Endothelial cell (in vitro differentiated cells): ENCODE measurements at regions not wholly inside any gene's neighbourhood (a gene's known extent, or its start where the extent isn't known, plus 50 kb on each side); places are given as distances from the start of the nearest gene placed in this dataset.

ENCODE experiments used
- DNase-seq: peaks from one replicate; pipeline ENCODE4 v3.0.0; 2021; ENCODE audit warnings: low spot score
- H3K27ac Mint-ChIP-seq: one replicate; pipeline ENCODE4 v1.8.0; 2021; ENCODE audit warnings: mixed read lengths, inconsistent platforms; ENCODE audit not compliant: unreplicated experiment
- H3K27me3 Mint-ChIP-seq: one replicate; pipeline ENCODE4 v1.8.0; 2021; ENCODE audit warnings: mild to moderate bottlenecking, moderate library complexity, mixed read lengths, inconsistent platforms; ENCODE audit not compliant: unreplicated experiment
- H3K36me3 Mint-ChIP-seq: one replicate; pipeline ENCODE4 v1.8.0; 2021; ENCODE audit warnings: mild to moderate bottlenecking, low read depth, mixed read lengths, inconsistent platforms; ENCODE audit not compliant: unreplicated experiment
- H3K4me1 Mint-ChIP-seq: one replicate; pipeline ENCODE4 v1.8.0; 2021; ENCODE audit warnings: mild to moderate bottlenecking, mixed read lengths, inconsistent platforms; ENCODE audit not compliant: unreplicated experiment
- H3K4me3 Mint-ChIP-seq: one replicate; pipeline ENCODE4 v1.8.0; 2021; ENCODE audit warnings: mild to moderate bottlenecking, mixed read lengths, inconsistent platforms; ENCODE audit not compliant: unreplicated experiment
- H3K9me3 Mint-ChIP-seq: one replicate; pipeline ENCODE4 v1.8.0; 2021; ENCODE audit warnings: mixed read lengths, inconsistent platforms; ENCODE audit not compliant: unreplicated experiment
- TF ChIP-seq, protein P1 (sequence below): fragments of 200-600 bp; sonication (generic); IDR thresholded peaks from one replicate; pipeline ENCODE4 v1.5.0; 2021; ENCODE audit warnings: antibody characterized with exemption; ENCODE audit not compliant: unreplicated experiment

DNA sequence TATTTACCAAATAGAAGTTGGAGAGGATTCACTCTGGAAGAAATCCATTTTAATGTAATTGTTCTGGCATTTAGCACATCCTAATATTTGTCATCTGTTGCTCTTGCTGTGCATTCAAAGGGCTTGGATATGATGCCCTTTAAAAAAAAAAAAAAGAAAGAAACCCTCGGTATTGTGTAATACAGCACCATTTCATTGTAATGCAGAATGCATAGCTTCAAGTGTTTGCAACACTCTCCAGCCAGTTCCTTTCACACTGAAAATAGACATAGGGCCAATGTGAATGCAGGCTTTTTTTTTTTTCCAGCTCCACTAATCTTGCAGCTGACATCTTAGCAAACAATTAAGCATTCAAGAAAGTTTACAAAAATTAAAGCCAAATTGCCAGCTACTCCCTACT lies 197.4 kb upstream of the POU3F2 start:
- Mint-ChIP-seq H3K36me3 (no peaks in the 10 kb centered on the region), H3K27me3 (no peaks in the 10 kb centered on the region), H3K4me1 (no peaks in the 10 kb centered on the region), H3K27ac (no peak overlapping the region), H3K9me3 (no peaks in the 10 kb centered on the region), H3K4me3 (no peak overlapping the region)
- TF ChIP-seq, protein P1, sequence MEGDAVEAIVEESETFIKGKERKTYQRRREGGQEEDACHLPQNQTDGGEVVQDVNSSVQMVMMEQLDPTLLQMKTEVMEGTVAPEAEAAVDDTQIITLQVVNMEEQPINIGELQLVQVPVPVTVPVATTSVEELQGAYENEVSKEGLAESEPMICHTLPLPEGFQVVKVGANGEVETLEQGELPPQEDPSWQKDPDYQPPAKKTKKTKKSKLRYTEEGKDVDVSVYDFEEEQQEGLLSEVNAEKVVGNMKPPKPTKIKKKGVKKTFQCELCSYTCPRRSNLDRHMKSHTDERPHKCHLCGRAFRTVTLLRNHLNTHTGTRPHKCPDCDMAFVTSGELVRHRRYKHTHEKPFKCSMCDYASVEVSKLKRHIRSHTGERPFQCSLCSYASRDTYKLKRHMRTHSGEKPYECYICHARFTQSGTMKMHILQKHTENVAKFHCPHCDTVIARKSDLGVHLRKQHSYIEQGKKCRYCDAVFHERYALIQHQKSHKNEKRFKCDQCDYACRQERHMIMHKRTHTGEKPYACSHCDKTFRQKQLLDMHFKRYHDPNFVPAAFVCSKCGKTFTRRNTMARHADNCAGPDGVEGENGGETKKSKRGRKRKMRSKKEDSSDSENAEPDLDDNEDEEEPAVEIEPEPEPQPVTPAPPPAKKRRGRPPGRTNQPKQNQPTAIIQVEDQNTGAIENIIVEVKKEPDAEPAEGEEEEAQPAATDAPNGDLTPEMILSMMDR: no peak
- DNase-seq: no peak

DNA sequence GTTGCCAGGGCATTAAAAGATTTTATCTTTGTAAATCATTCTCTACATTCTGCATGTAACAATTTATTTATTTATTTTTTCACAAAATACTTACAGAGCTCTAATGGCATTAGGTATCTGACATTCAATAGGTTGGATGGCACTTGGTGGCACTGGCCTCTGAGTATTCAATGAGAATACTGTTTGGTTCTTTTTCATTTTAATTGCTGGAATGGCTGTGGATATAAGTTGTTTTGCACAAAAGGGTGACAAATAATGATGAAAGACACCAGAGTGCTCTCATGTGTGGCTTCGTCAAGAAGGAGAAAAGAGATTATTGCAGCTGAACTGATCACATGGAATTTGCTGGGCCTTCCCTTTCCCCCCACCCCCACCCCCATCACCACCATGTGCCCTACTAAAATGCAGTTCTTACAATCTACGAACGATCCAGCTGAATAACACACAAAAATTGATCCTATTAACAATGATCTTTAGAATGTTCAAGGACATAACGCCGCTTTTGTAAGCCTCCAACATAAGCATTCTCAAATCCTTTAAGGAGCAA lies 195.2 kb upstream of the POU3F2 start:
- TF ChIP-seq, protein P1: no peak
- no peak overlapping the region for H3K27ac Mint-ChIP-seq
- H3K4me3 Mint-ChIP-seq: no peak overlapping the region
- DNase-seq: no peak
- H3K27me3 Mint-ChIP-seq: no peaks in the 10 kb centered on the region
- H3K9me3 Mint-ChIP-seq: no peaks in the 10 kb centered on the region
- H3K36me3 Mint-ChIP-seq: no peaks in the 10 kb centered on the region
- H3K4me1 Mint-ChIP-seq: no peaks in the 10 kb centered on the region

DNA sequence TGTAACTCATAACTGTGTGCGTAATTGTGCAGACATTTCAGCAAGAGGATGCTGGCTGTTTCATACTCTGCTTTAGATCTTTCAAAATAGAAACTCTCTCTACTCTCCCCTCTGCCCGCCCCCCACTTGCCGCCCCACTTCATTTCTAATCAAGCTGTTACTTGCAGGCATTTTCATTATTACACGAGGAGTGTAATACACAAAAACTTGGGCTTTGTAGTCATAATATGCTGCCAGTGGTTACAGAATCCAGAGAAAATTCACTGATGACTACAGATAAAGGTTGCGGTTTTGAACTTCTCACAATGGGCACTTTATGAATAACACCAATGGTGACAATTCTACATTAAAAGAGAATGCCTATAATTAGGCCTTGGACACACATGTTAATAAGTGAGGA lies 194.0 kb upstream of the POU3F2 start:
- H3K36me3 Mint-ChIP-seq: no peaks in the 10 kb centered on the region
- no peaks in the 10 kb centered on the region for H3K9me3 Mint-ChIP-seq
- no peak overlapping the region for H3K4me3 Mint-ChIP-seq
- TF ChIP-seq, protein P1: no peak
- H3K27me3 Mint-ChIP-seq: no peaks in the 10 kb centered on the region
- no peak overlapping the region for H3K27ac Mint-ChIP-seq
- peaks cover 3% of the 10 kb centered on the region for H3K4me1 Mint-ChIP-seq
- DNase-seq: no peak

DNA sequence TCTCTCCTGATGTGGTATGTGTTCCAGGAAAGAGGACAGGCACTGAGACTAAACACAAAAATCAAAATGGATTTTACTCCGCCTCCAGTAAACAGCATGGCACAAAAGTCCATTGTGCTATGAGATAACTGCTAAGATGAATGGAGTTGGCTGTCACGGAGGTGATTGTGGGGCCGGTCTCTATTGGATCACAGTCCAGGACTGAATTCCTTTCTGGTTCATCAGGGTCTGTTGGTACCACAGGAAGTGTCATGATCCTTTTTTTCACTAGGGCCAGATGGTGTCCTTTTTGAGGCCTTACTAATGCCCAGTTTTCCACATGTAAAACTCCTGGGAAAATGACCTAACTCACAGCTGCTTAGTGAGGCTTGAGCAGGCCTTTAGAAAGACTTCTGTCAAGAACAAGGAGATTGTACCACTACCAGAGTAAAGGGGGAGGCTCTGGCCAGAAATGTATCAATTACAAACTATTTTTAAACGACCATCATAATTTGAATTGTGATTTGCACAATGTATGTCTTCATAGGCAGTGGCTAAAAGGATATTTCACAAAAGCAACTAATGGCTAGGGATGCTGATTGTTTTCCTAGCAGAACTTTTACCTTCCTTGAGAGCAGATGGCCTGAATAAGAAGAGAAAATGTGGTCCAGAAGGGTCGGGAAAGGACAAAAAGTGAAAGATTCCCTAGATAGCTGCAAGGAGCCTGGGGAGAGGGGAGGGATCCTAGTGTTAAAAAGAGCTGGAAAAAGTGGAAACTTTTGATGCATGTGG lies 192.2 kb upstream of the POU3F2 start:
- DNase-seq: no peak
- TF ChIP-seq, protein P1: no peak
- Mint-ChIP-seq H3K27ac (no peak overlapping the region), H3K9me3 (no peaks in the 10 kb centered on the region), H3K4me3 (no peak overlapping the region), H3K4me1 (peaks cover 3% of the 10 kb centered on the region), H3K27me3 (no peaks in the 10 kb centered on the region), H3K36me3 (no peaks in the 10 kb centered on the region)

DNA sequence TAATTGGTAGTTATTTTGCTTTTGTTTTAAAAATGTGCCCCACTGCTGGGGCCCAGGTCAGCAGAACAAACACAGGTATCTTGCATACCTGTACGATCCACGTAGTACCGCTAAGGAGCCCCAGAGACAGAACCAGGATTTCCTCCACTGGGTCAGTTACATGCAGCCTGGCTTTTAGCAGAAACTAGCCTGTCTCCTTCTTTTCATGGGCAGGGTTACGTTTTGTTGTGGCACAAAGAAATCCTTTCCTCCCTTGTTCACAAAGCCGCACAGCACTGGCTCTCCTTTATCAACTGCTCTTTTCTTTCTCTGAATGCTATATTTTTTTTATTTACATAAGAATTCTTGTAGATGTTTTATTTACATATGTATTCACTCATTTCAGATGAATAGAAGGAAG lies 190.3 kb upstream of the POU3F2 start:
- Mint-ChIP-seq H3K36me3 (no peaks in the 10 kb centered on the region), H3K4me1 (peaks cover 3% of the 10 kb centered on the region), H3K27ac (no peak overlapping the region), H3K9me3 (no peaks in the 10 kb centered on the region), H3K4me3 (no peak overlapping the region), H3K27me3 (no peaks in the 10 kb centered on the region)
- no peak for DNase-seq
- TF ChIP-seq, protein P1: no peak
